PC-9 (cell line): ENCODE measurements at regions not wholly inside any gene's neighbourhood (a gene's known extent, or its start where the extent isn't known, plus 50 kb on each side); places are given as distances from the start of the nearest gene placed in this dataset.

Experiments
- EZH2 ChIP-seq: fragments of 200-600 bp; sonication (generic); IDR thresholded peaks from 2 replicates; pipeline ENCODE4 v1.8.0; 2017; ENCODE audit warnings: antibody characterized with exemption, low read depth
- TF ChIP-seq, protein P1 (sequence below): fragments of 200-600 bp; sonication (generic); conservative IDR thresholded peaks from 2 replicates; pipeline ENCODE4 v1.6.1; 2017; ENCODE audit warnings: mixed run types, antibody characterized with exemption, mild to moderate bottlenecking, moderate library complexity

DNA sequence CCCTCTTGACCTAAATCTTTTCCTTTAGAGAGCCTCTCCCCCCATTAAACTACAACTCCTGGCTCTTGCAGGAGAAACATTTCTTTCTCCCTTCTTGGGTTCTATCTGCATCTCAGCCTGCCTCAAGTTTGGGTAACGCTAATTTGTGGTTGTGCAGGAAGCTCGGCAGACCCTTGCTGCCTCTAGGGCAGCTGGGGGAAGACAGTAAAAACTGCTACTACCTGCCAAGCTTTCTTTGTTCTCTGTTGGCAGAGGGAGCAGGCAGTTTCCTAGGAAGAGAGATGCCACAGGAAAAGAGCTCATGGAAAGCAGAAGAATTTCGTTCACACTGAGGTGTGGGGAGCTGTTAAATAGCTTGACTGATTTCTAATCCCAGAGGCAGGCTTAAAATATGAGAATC lies 555.6 kb upstream of the IGFBP7 start:
- no peak for TF ChIP-seq EZH2
- TF ChIP-seq, protein P1, sequence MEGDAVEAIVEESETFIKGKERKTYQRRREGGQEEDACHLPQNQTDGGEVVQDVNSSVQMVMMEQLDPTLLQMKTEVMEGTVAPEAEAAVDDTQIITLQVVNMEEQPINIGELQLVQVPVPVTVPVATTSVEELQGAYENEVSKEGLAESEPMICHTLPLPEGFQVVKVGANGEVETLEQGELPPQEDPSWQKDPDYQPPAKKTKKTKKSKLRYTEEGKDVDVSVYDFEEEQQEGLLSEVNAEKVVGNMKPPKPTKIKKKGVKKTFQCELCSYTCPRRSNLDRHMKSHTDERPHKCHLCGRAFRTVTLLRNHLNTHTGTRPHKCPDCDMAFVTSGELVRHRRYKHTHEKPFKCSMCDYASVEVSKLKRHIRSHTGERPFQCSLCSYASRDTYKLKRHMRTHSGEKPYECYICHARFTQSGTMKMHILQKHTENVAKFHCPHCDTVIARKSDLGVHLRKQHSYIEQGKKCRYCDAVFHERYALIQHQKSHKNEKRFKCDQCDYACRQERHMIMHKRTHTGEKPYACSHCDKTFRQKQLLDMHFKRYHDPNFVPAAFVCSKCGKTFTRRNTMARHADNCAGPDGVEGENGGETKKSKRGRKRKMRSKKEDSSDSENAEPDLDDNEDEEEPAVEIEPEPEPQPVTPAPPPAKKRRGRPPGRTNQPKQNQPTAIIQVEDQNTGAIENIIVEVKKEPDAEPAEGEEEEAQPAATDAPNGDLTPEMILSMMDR: no peak
